HG03469 (cell line): ENCODE measurements at regions not wholly inside any gene's neighbourhood (a gene's known extent, or its start where the extent isn't known, plus 50 kb on each side); places are given as distances from the start of the nearest gene placed in this dataset.

Source experiments
- ATAC-seq: cut with Tn5 transposase; IDR thresholded peaks from one replicate; pipeline ENCODE4 v1.9.1; 2021; ENCODE audit warnings: mild to moderate bottlenecking, moderate library complexity, moderate number of reproducible peaks; ENCODE audit not compliant: unreplicated experiment

GRCh38 chr2:12795851-12796250 lies 79.1 kb downstream of the TRIB2 start:
- ATAC-seq = no peak

GRCh38 chr2:12796657-12797056 lies 79.9 kb downstream of the TRIB2 start:
- ATAC-seq = no peak

GRCh38 chr2:12797815-12798214 lies 81.1 kb downstream of the TRIB2 start:
- no peak for ATAC-seq

GRCh38 chr2:12803607-12804006 lies 86.9 kb downstream of the TRIB2 start:
- ATAC-seq = no peak

DNA sequence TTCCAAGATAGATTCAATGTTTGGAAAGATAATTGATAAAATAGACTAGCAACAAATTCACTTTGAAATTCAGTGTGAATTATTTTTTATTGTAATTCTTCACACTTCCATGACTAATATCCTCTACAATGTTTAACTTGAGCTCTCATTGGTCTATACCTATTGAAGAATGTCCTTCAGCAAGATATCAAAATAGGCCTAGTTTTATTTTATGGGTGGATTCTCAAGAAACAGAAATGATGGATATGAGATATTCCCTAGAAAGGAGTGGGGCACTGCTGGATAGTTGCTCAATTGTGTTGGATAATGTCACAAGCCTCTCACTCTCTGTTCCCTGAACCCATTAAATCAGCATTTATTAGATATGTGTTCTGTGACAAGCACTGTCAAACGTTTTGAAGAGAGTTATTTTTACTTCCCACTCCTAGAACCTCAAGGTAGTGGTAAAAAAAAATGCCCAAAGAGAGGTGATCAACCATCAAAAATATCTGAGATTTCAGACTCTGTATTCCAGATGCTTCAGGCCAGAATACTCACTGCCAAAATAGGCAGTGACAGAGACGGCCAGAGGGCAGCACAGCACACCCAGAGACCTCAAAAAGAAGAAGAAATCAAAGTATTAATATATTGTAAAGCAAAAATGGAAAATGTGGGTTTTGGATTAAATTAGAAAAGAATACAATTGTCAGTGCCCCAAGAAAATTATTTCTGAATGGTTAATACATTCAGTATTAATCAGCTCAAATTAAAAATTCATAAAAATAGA lies 87.5 kb downstream of the TRIB2 start:
- ATAC-seq = no peak

DNA sequence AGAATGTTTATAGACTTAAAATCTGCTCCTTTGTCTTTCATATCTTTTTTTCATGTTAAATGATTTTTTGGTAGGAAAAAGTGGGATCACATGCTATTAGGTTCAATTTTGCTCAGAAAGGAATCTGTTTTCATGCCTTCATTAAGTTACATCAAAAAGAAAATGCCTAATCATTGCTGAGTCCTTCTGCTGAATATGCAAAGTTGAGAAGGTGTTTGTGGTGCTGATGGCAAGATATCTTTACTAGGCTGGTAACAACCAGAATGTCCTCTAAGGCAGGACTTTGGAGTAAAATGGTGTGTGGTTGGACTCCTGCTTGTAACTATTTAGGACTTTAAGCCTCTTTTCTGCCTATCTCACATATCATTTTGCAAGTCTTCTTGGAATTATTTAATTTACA lies 88.3 kb downstream of the TRIB2 start:
- ATAC-seq = no peak

- ATAC-seq = no peak
Observed at GRCh38 chr2:12806549-12807242, 90.0 kb downstream of the TRIB2 start.

DNA sequence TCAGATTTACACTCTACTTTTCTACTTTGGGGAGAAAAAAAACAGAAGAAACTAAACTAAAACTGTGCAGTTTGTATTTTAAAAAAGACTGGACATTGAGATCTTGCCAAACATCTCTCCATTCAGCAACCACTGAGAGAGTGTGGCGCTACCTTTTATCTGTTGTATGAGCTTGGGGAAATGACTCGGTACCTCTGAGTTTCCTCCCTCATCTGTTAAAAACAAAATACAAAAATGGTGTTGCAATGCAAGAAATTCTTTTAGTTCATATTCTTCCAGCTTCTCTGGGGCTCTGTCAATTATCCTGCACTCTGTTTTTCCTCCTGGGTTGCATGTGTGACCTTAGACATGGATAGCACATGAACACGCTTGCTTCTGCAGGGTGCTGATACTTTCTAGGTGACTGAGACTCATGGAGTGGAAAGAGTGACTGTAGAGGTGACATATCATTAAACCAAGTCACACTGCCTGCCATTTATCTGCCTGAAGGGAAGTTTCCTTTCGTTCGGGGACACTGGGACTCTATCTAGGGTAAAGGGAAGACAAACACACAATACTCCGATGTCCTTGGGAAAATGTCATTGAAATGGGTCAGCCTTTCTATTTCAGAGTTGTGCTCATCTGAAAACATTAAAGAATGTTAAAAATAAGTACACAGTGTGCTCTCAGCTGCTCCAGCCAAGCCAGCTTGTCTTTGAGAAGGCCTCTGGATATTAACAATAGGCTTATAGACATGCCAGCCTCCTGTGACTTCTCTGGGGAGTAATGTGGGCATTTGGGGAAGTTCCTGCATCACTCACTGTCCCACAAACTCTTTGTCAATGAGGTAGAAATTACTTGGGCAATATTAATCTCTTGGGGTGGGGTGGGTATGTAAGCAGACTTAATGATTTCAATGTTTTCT lies 91.4 kb downstream of the TRIB2 start:
- ATAC-seq = no peak

- ATAC-seq = no peak
Observed at GRCh38 chr2:12809526-12809925, 92.8 kb downstream of the TRIB2 start.

- no peak for ATAC-seq
Observed at GRCh38 chr2:12811916-12812315, 95.2 kb downstream of the TRIB2 start.

- ATAC-seq = no peak
Observed at GRCh38 chr2:12813166-12813565, 96.4 kb downstream of the TRIB2 start.

GRCh38 chr2:12816379-12817306 lies 99.9 kb downstream of the TRIB2 start:
- no peak for ATAC-seq

- ATAC-seq = no peak
Observed at GRCh38 chr2:12817870-12818269, 101.1 kb downstream of the TRIB2 start.

GRCh38 chr2:12818416-12819102 lies 101.8 kb downstream of the TRIB2 start:
- ATAC-seq = no peak

DNA sequence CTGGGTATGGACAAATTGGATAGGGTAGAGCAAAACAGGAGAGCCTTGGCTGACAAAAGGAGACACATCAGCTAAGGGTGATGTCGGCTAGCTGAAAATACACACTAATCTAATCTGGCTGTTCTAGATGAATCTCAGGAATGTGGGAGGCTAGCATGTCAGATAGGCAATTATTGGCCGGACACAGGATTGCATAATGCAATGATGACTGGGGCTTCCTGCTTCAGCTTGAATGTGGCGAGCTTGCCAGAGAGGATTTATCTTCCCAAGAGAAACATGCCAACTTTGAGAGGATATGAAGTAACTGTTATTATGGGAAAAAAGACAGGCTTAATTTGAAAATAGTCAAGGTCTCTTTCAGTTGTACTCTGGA lies 102.4 kb downstream of the TRIB2 start:
- ATAC-seq = no peak

DNA sequence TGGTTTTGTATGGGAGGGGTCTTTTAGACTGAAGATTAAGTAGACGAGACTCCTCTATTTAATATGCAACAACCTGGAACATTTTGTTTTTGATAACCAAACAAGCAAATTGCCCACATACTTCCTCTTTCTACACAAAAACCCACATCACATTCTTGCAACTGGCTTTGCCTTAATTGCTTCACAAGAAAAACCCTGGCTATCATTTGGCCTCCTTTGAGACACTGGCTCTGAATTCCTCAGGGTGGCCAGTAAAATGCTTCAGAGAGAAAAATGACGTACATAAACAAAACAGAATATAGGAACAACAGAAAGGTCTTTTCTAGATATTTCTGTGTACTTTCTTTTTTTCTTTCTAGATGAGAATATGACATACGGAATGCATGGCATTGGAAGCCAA lies 103.0 kb downstream of the TRIB2 start:
- ATAC-seq = no peak

- ATAC-seq = no peak
Observed at GRCh38 chr2:12821656-12822055, 104.9 kb downstream of the TRIB2 start.

DNA sequence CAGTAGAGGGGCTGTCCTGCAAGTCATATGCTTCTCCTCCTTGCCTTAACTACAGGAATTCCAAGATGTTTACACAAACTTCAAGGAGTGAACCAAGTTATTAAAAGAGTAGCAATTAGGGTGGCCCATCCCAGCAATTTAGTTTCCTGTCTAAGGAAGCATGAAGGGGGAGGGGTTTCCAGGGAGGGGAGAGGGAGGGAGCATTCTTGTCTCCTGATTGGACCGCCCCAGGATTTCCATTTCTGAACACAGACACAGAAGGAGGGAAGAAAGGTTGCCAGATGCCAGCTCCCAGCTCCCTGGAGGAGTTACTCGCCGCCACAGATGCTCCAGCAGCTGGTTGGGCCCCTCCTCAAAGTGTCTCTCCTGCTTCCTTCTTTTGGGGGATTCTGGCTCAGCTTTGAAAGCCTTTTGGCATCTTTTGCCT lies 107.6 kb downstream of the TRIB2 start:
- ATAC-seq = no peak

DNA sequence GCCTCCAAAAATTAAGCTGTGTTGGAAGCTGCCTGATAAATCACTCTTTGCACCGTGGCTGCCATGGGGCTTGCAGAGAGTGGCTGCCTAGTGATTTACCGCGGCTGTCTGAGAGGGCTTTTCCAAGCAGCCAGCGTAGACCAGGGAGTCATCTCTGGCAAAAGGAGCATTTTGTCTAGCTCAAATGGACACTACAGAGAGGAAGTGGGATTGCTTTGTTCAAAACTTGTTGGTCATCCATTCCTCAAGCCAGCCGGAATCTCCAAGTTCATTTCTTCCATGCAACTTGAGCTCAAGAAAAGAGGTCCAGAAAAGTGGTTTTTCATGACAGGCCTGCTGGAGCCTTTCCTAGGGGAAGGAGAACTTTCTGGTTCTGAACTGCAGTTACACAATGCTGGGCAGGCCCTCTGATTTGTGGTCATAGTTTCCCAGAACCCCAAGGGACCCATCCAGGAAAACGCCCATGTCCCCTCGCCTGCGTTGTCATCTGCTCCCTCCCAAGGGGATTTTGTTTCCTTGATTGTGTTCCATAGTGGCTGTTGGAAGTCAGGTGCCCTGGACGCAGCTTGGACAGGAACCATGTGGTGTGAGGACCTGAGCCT lies 108.1 kb downstream of the TRIB2 start:
- no peak for ATAC-seq
